ENCODE measurements at regions not wholly inside any gene's neighbourhood (a gene's known extent, or its start where the extent isn't known, plus 50 kb on each side); places are given as distances from the start of the nearest gene placed in this dataset.

DNA sequence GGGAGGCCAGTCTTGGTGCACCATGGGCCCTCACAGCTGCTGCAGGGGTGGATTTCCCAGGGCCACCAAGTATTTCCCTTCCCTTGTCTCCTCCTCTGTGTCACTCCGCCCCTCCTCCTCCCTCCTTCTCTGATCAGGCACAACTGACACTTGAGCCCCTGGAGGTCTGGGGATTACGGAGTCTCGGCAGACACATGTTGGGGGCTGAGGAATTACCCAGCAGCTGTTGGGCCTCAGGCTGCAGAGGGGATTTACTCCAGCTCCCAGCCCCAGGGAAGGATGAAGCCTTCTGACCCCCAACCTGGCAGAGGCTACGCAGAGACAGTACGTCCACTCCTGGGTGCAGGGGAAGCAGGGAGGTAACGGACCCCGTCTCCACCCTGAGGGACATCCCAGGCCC lies 420.5 kb upstream of the SULF2 start:
- no peaks in the 10 kb centered on the region for H3K36me3 ChIP-seq (ENCODE audit: control insufficient read depth in 3 of 3, insufficient read depth in 3 of 3, low read length in 3 of 3)
- H3K27ac ChIP-seq (ENCODE audit: low read depth, low read length), result no peak overlapping the region
- peaks cover 7 to 11% (median 10%) of the 10 kb centered on the region in 3 donors for H3K27me3 ChIP-seq (ENCODE audit: control insufficient read depth in 3 of 3, insufficient read depth in 3 of 3, low read length in 3 of 3)
- no peaks in the 10 kb centered on the region for H3K4me1 ChIP-seq (ENCODE audit: control insufficient read depth in 3 of 3, insufficient read depth in 3 of 3, low read length in 3 of 3)
- H3K9ac ChIP-seq (ENCODE audit: low read depth in 1 of 3, low read length in 3 of 3), result no peak overlapping the region
- no peak overlapping the region for H3K4me3 ChIP-seq (ENCODE audit: low read length in 3 of 3)
- no peaks in the 10 kb centered on the region for H3K9me3 ChIP-seq (ENCODE audit: control insufficient read depth in 3 of 3, low read length in 3 of 3)

DNA sequence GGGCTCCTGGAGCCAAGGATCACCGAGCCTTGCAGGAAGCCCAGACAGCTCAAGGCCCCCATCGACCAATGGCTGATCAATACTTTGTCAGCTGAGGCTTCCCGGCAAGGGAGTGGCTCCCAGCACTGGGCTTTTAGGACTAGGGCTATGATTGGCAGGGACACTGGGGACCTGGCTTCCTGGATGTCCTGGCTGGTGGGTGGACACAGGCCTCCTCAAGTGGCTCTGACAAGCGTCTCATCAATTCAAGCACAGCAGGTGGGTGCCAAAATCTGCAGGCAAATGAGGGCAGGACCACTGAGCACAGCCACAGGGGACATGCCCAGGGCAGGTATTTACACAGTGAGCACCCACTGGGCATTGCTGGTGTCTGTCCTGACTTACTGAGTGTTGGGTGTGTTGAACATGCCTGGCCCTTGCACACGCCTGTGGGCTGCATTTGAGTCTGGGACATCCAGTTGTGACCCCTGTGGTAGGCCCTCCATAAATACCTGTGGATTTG lies 420.1 kb upstream of the SULF2 start:
- H3K9ac ChIP-seq (ENCODE audit: low read depth in 1 of 3, low read length in 3 of 3), result no peak overlapping the region
- no peaks in the 10 kb centered on the region for H3K36me3 ChIP-seq (ENCODE audit: control insufficient read depth in 3 of 3, insufficient read depth in 3 of 3, low read length in 3 of 3)
- no peak overlapping the region for H3K27ac ChIP-seq (ENCODE audit: low read depth, low read length)
- no peaks in the 10 kb centered on the region for H3K4me1 ChIP-seq (ENCODE audit: control insufficient read depth in 3 of 3, insufficient read depth in 3 of 3, low read length in 3 of 3)
- no peak overlapping the region for H3K4me3 ChIP-seq (ENCODE audit: low read length in 3 of 3)
- H3K27me3 ChIP-seq (ENCODE audit: control insufficient read depth in 3 of 3, insufficient read depth in 3 of 3, low read length in 3 of 3), result peaks cover 7 to 9% (median 8%) of the 10 kb centered on the region in 3 donors
- H3K9me3 ChIP-seq (ENCODE audit: control insufficient read depth in 3 of 3, low read length in 3 of 3), result no peaks in the 10 kb centered on the region

GRCh38 chr20:48204499-48204898 lies 419.2 kb upstream of the SULF2 start:
- Histone ChIP-seq H3K36me3 (ENCODE audit: control insufficient read depth in 3 of 3, insufficient read depth in 3 of 3, low read length in 3 of 3) (no peaks in the 10 kb centered on the region), H3K4me3 (ENCODE audit: low read length in 3 of 3) (no peak overlapping the region), H3K27me3 (ENCODE audit: control insufficient read depth in 3 of 3, insufficient read depth in 3 of 3, low read length in 3 of 3) (peaks cover 5 to 6% (median 6%) of the 10 kb centered on the region in 3 donors), H3K9me3 (ENCODE audit: control insufficient read depth in 3 of 3, low read length in 3 of 3) (no peaks in the 10 kb centered on the region), H3K9ac (ENCODE audit: low read depth in 1 of 3, low read length in 3 of 3) (no peak overlapping the region), H3K4me1 (ENCODE audit: control insufficient read depth in 3 of 3, insufficient read depth in 3 of 3, low read length in 3 of 3) (no peaks in the 10 kb centered on the region), H3K27ac (ENCODE audit: low read depth, low read length) (no peak overlapping the region)

DNA sequence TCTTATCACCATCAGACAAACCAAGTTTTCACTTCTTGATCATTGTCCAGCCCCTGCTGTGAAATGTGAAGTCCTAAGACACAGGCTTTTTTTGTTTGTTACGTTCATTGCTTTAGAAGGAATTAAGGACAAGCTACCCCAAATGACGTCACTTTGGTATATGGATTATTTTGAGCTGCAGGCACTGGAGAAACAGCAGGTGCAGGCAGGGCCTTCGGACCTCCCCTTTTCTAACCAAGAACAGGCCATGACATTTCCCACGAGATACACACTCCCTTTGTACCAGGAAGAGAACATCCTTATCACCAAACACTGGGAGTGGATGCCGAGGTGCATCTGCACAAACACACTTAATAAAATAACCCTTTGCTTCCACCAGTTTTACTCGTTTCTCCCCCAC lies 418.0 kb upstream of the SULF2 start:
- H3K27ac ChIP-seq (ENCODE audit: low read depth, low read length), result no peak overlapping the region
- no peak overlapping the region for H3K4me3 ChIP-seq (ENCODE audit: low read length in 3 of 3)
- H3K36me3 ChIP-seq (ENCODE audit: control insufficient read depth in 3 of 3, insufficient read depth in 3 of 3, low read length in 3 of 3), result no peaks in the 10 kb centered on the region
- no peak overlapping the region for H3K9ac ChIP-seq (ENCODE audit: low read depth in 1 of 3, low read length in 3 of 3)
- H3K4me1 ChIP-seq (ENCODE audit: control insufficient read depth in 3 of 3, insufficient read depth in 3 of 3, low read length in 3 of 3), result no peaks in the 10 kb centered on the region
- H3K9me3 ChIP-seq (ENCODE audit: control insufficient read depth in 3 of 3, low read length in 3 of 3), result no peaks in the 10 kb centered on the region
- peaks cover 4 to 10% (median 5%) of the 10 kb centered on the region in 3 donors for H3K27me3 ChIP-seq (ENCODE audit: control insufficient read depth in 3 of 3, insufficient read depth in 3 of 3, low read length in 3 of 3)

DNA sequence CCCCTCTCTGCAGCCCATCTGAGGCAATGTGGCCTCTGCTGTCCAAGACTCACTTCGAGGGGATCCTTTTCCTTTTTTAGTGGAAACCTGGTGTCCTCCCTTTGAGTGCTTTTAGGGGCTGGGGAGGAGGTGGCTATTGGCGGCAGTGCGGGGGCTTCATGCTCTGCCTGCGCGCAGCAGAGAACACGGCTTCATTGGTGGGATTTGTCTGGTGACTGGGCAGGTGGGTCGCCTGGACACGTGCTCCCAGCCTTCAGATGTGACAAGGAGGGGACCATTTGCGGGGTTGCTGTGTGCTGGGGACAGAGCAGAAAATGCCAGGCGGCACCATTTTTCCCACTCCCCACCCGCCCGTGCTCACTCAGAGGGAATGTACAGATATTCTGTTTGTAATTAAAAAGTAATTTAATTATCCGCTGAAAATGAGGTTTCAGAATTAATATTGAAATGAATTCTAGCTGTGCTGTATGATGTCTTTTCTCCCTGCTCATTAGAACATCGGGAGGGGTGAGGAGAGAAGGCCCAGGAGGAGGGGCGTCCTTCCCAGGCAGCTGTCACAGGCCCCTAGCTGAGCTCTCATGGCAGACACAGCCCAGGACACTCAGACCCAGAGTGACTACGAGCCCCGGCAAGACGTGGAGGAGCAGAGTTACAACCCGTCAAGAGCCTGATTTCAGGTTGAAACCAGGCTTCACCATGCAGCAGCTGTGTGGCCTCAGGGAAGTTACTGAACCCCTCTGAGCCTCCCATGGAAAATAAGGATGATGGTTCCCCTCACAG lies 417.2 kb upstream of the SULF2 start:
- H3K27ac ChIP-seq (ENCODE audit: low read depth, low read length), result no peak overlapping the region
- no peaks in the 10 kb centered on the region for H3K9me3 ChIP-seq (ENCODE audit: control insufficient read depth in 3 of 3, low read length in 3 of 3)
- peaks cover 4 to 10% (median 5%) of the 10 kb centered on the region in 3 donors for H3K27me3 ChIP-seq (ENCODE audit: control insufficient read depth in 3 of 3, insufficient read depth in 3 of 3, low read length in 3 of 3)
- H3K9ac ChIP-seq (ENCODE audit: low read depth in 1 of 3, low read length in 3 of 3), result no peak overlapping the region
- no peak overlapping the region for H3K4me3 ChIP-seq (ENCODE audit: low read length in 3 of 3)
- H3K4me1 ChIP-seq (ENCODE audit: control insufficient read depth in 3 of 3, insufficient read depth in 3 of 3, low read length in 3 of 3), result no peaks in the 10 kb centered on the region
- no peaks in the 10 kb centered on the region for H3K36me3 ChIP-seq (ENCODE audit: control insufficient read depth in 3 of 3, insufficient read depth in 3 of 3, low read length in 3 of 3)

GRCh38 chr20:48201885-48202284 lies 416.6 kb upstream of the SULF2 start:
- H3K9me3 ChIP-seq (ENCODE audit: control insufficient read depth in 3 of 3, low read length in 3 of 3), result no peaks in the 10 kb centered on the region
- H3K4me1 ChIP-seq (ENCODE audit: control insufficient read depth in 3 of 3, insufficient read depth in 3 of 3, low read length in 3 of 3), result no peaks in the 10 kb centered on the region
- H3K4me3 ChIP-seq (ENCODE audit: low read length in 3 of 3), result no peak overlapping the region
- peaks cover 4 to 10% (median 5%) of the 10 kb centered on the region in 3 donors for H3K27me3 ChIP-seq (ENCODE audit: control insufficient read depth in 3 of 3, insufficient read depth in 3 of 3, low read length in 3 of 3)
- H3K36me3 ChIP-seq (ENCODE audit: control insufficient read depth in 3 of 3, insufficient read depth in 3 of 3, low read length in 3 of 3), result no peaks in the 10 kb centered on the region
- no peak overlapping the region for H3K9ac ChIP-seq (ENCODE audit: low read depth in 1 of 3, low read length in 3 of 3)
- no peak overlapping the region for H3K27ac ChIP-seq (ENCODE audit: low read depth, low read length)

DNA sequence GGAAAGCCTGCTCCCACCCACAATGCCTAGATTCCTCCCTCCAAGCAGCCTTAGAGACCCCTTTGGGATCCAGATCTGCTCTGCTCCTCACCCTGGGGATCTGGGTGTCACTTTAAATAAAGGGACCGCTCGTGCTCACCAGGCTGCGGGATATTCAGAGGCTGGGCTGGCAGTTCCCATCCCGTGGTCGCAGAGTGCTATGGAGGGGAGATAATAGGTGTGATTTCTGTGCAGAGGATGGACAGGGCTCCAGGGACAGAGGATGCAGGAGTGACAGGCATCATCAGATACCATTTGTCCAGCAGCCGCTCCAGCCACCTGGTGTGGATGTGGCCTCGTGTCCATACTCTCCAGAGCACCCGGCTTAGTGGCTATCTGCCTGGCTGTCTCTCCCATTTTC lies 415.9 kb upstream of the SULF2 start:
- Histone ChIP-seq H3K4me1 (ENCODE audit: control insufficient read depth in 3 of 3, insufficient read depth in 3 of 3, low read length in 3 of 3) (no peaks in the 10 kb centered on the region), H3K27ac (ENCODE audit: low read depth, low read length) (no peak overlapping the region), H3K4me3 (ENCODE audit: low read length in 3 of 3) (no peak overlapping the region), H3K36me3 (ENCODE audit: control insufficient read depth in 3 of 3, insufficient read depth in 3 of 3, low read length in 3 of 3) (no peaks in the 10 kb centered on the region), H3K9me3 (ENCODE audit: control insufficient read depth in 3 of 3, low read length in 3 of 3) (no peaks in the 10 kb centered on the region), H3K9ac (ENCODE audit: low read depth in 1 of 3, low read length in 3 of 3) (no peak overlapping the region), H3K27me3 (ENCODE audit: control insufficient read depth in 3 of 3, insufficient read depth in 3 of 3, low read length in 3 of 3) (peaks cover 4 to 10% (median 5%) of the 10 kb centered on the region in 3 donors)

DNA sequence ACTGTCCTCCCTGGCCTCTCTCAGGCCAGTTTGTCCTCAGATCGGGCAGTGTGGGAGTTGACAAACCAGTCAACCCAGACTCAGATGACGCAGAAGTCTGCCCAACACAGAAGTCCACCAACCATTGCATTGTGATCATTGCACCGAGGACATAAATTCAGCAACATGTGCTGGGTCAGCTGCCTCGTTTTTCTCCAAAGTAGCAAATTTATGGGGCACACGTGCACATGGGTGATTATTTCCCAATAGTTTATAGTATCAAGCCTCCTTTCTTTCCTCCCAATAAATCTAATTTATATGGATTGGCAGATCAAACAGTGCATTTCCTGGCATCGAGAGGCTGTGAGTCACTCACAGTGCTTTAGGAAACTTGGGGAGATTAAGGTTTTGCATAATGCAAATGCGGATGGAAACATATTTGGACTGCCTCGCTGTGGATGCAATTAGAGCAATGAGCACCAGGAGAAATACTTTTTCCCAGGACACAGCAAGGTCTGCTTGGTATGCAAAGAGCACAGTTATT lies 413.7 kb upstream of the SULF2 start:
- peaks cover 7 to 16% (median 12%) of the 10 kb centered on the region in 3 donors for H3K27me3 ChIP-seq (ENCODE audit: control insufficient read depth in 3 of 3, insufficient read depth in 3 of 3, low read length in 3 of 3)
- no peaks in the 10 kb centered on the region for H3K4me1 ChIP-seq (ENCODE audit: control insufficient read depth in 3 of 3, insufficient read depth in 3 of 3, low read length in 3 of 3)
- no peaks in the 10 kb centered on the region for H3K36me3 ChIP-seq (ENCODE audit: control insufficient read depth in 3 of 3, insufficient read depth in 3 of 3, low read length in 3 of 3)
- no peak overlapping the region for H3K4me3 ChIP-seq (ENCODE audit: low read length in 3 of 3)
- no peak overlapping the region for H3K9ac ChIP-seq (ENCODE audit: low read depth in 1 of 3, low read length in 3 of 3)
- no peaks in the 10 kb centered on the region for H3K9me3 ChIP-seq (ENCODE audit: control insufficient read depth in 3 of 3, low read length in 3 of 3)
- no peak overlapping the region for H3K27ac ChIP-seq (ENCODE audit: low read depth, low read length)

GRCh38 chr20:48197066-48197465 lies 411.8 kb upstream of the SULF2 start:
- H3K27me3 ChIP-seq (ENCODE audit: control insufficient read depth in 3 of 3, insufficient read depth in 3 of 3, low read length in 3 of 3), result peaks cover 7 to 23% (median 12%) of the 10 kb centered on the region in 3 donors
- H3K36me3 ChIP-seq (ENCODE audit: control insufficient read depth in 3 of 3, insufficient read depth in 3 of 3, low read length in 3 of 3), result no peaks in the 10 kb centered on the region
- no peak overlapping the region for H3K27ac ChIP-seq (ENCODE audit: low read depth, low read length)
- no peaks in the 10 kb centered on the region for H3K9me3 ChIP-seq (ENCODE audit: control insufficient read depth in 3 of 3, low read length in 3 of 3)
- no peak overlapping the region for H3K4me3 ChIP-seq (ENCODE audit: low read length in 3 of 3)
- H3K4me1 ChIP-seq (ENCODE audit: control insufficient read depth in 3 of 3, insufficient read depth in 3 of 3, low read length in 3 of 3), result no peaks in the 10 kb centered on the region
- H3K9ac ChIP-seq (ENCODE audit: low read depth in 1 of 3, low read length in 3 of 3), result no peak overlapping the region

GRCh38 chr20:48196486-48196885 lies 411.2 kb upstream of the SULF2 start:
- H3K27ac ChIP-seq (ENCODE audit: low read depth, low read length), result no peak overlapping the region
- peaks cover 7 to 23% (median 12%) of the 10 kb centered on the region in 3 donors for H3K27me3 ChIP-seq (ENCODE audit: control insufficient read depth in 3 of 3, insufficient read depth in 3 of 3, low read length in 3 of 3)
- H3K4me1 ChIP-seq (ENCODE audit: control insufficient read depth in 3 of 3, insufficient read depth in 3 of 3, low read length in 3 of 3), result no peaks in the 10 kb centered on the region
- H3K36me3 ChIP-seq (ENCODE audit: control insufficient read depth in 3 of 3, insufficient read depth in 3 of 3, low read length in 3 of 3), result no peaks in the 10 kb centered on the region
- no peaks in the 10 kb centered on the region for H3K9me3 ChIP-seq (ENCODE audit: control insufficient read depth in 3 of 3, low read length in 3 of 3)
- H3K4me3 ChIP-seq (ENCODE audit: low read length in 3 of 3), result no peak overlapping the region
- H3K9ac ChIP-seq (ENCODE audit: low read depth in 1 of 3, low read length in 3 of 3), result no peak overlapping the region
